HEK293T (cell line): ENCODE measurements at regions not wholly inside any gene's neighbourhood (a gene's known extent, or its start where the extent isn't known, plus 50 kb on each side); places are given as distances from the start of the nearest gene placed in this dataset.

ENCODE experiments used
- BHLHE40 ChIP-seq: fragments of 450-650 bp; IDR thresholded peaks from 2 replicates; pipeline ENCODE4 v1.6.1; 2016; ENCODE audit warnings: mild to moderate bottlenecking, moderate library complexity, borderline replicate concordance
- FOXA1 ChIP-seq: fragments of 450-650 bp; IDR thresholded peaks from 2 replicates; pipeline ENCODE4 v1.6.1; 2016; ENCODE audit warnings: mild to moderate bottlenecking
- FOXM1 ChIP-seq: fragments of 450-650 bp; IDR thresholded peaks from 2 replicates; pipeline ENCODE4 v1.6.1; 2017; ENCODE audit warnings: mild to moderate bottlenecking, borderline replicate concordance
- HDGF ChIP-seq: fragments of 450-650 bp; IDR thresholded peaks from 2 replicates; pipeline ENCODE4 v1.6.1; 2017; ENCODE audit warnings: antibody characterized with exemption, borderline replicate concordance
- L3MBTL2 ChIP-seq: fragments of 450-650 bp; conservative IDR thresholded peaks from 2 replicates; pipeline ENCODE4 v1.6.1; 2016; ENCODE audit warnings: mild to moderate bottlenecking
- LEF1 ChIP-seq: fragments of 450-650 bp; IDR thresholded peaks from 2 replicates; pipeline ENCODE4 v1.6.1; 2017; ENCODE audit warnings: mild to moderate bottlenecking, borderline replicate concordance
- SP1 ChIP-seq: fragments of 450-650 bp; IDR thresholded peaks from 2 replicates; pipeline ENCODE4 v1.6.1; 2017
- SUZ12 ChIP-seq: fragments of 450-650 bp; IDR thresholded peaks from 2 replicates; pipeline ENCODE4 v1.6.1; 2016; ENCODE audit warnings: mild to moderate bottlenecking
- TARDBP ChIP-seq: fragments of 450-650 bp; IDR thresholded peaks from 2 replicates; pipeline ENCODE4 v1.6.1; 2016
- TF ChIP-seq, protein P1 (sequence below): fragments of 450-650 bp; IDR thresholded peaks from 2 replicates; pipeline ENCODE4 v1.6.1; 2016

DNA sequence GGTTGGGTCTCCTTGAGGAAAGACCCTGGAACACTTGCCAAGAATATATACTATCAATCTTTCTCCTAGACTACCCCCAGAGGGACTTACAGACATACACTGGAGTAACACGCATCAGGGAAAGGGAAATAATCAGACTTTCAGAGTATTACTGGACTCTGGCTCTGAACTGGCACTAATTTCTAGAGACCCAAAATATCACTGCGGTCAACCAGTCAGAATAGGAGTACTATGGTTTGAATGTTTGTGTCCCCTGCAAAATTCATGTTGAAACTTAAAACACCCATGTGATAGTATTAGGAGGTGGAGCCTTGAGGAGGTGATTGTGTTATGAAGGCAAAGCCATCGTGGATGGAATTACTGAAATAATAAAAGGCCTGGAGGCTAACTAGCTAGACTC is 323.7 kb downstream of the EN1 start:
- TF ChIP-seq FOXM1 (no peak), LEF1 (no peak), BHLHE40 (no peak), HDGF (no peak), SP1 (no peak), FOXA1 (no peak), TARDBP (no peak), L3MBTL2 (no peak), SUZ12 (no peak)
- TF ChIP-seq, protein P1, sequence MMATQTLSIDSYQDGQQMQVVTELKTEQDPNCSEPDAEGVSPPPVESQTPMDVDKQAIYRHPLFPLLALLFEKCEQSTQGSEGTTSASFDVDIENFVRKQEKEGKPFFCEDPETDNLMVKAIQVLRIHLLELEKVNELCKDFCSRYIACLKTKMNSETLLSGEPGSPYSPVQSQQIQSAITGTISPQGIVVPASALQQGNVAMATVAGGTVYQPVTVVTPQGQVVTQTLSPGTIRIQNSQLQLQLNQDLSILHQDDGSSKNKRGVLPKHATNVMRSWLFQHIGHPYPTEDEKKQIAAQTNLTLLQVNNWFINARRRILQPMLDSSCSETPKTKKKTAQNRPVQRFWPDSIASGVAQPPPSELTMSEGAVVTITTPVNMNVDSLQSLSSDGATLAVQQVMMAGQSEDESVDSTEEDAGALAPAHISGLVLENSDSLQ = no peak
